GM23338 (cell line): ENCODE measurements at regions not wholly inside any gene's neighbourhood (a gene's known extent, or its start where the extent isn't known, plus 50 kb on each side); places are given as distances from the start of the nearest gene placed in this dataset.

Experiments used
- ATAC-seq: fragments of 200-7000 bp; cut with Tn5 transposase; 3 replicates; pipeline ENCODE4 v1.9.1; 2020
- DNase-seq: peaks from one replicate; pipeline ENCODE4 v3.0.0-alpha.2; 2015; ENCODE audit warnings: low spot score
- H2AFZ ChIP-seq: fragments of 200-600 bp; sonication (generic); 2 replicates; pipeline ENCODE4 v1.8.0; 2016; ENCODE audit warnings: antibody characterized with exemption, mild to moderate bottlenecking, moderate library complexity
- H3F3A ChIP-seq: fragments of 200-600 bp; sonication (generic); replicated peaks from 2 replicates; pipeline ENCODE4 v1.8.0; 2017; ENCODE audit warnings: antibody characterized with exemption, mixed run types, low read depth
- H3K27ac ChIP-seq: fragments of 200-600 bp; sonication (generic); 2 replicates; pipeline ENCODE4 v1.6.1; 2016; ENCODE audit warnings: low read depth
- H3K27me3 ChIP-seq: fragments of 200-600 bp; sonication (generic); 2 replicates; pipeline ENCODE4 v1.8.0; 2016; ENCODE audit warnings: mild to moderate bottlenecking, mixed run types, moderate library complexity; ENCODE audit not compliant: insufficient read depth
- H3K36me3 ChIP-seq: fragments of 200-600 bp; sonication (generic); 2 replicates; pipeline ENCODE4 v1.8.0; 2016; ENCODE audit warnings: mild to moderate bottlenecking; ENCODE audit not compliant: insufficient read depth
- H3K4me1 ChIP-seq: fragments of 200-600 bp; sonication (generic); 2 replicates; pipeline ENCODE4 v1.8.0; 2016; ENCODE audit warnings: mild to moderate bottlenecking, moderate library complexity; ENCODE audit not compliant: insufficient read depth
- H3K4me2 ChIP-seq: fragments of 200-600 bp; sonication (generic); 2 replicates; pipeline ENCODE4 v1.7.1; 2017; ENCODE audit warnings: mixed run types
- H3K4me3 ChIP-seq: fragments of 200-600 bp; sonication (generic); 2 replicates; pipeline ENCODE4 v1.6.1; 2016; ENCODE audit warnings: mixed run types
- H3K79me2 ChIP-seq: fragments of 200-600 bp; sonication (generic); replicated peaks from 2 replicates; pipeline ENCODE4 v1.8.0; 2017; ENCODE audit warnings: mild to moderate bottlenecking; ENCODE audit not compliant: insufficient read depth
- H3K9me2 ChIP-seq: fragments of 200-600 bp; sonication (generic); 2 replicates; pipeline ENCODE4 v1.8.0; 2017; ENCODE audit not compliant: insufficient read depth
- H4K20me1 ChIP-seq: fragments of 200-600 bp; sonication (generic); replicated peaks from 2 replicates; pipeline ENCODE4 v1.8.0; 2017; ENCODE audit warnings: mild to moderate bottlenecking; ENCODE audit not compliant: insufficient read depth
- H3K27ac Mint-ChIP-seq: 2 replicates; pipeline ENCODE4 v1.8.0; 2020; ENCODE audit warnings: inconsistent platforms, mild to moderate bottlenecking, moderate library complexity, mixed read lengths
- H3K27me3 Mint-ChIP-seq: 3 replicates; pipeline ENCODE4 v1.8.0; 2022; ENCODE audit warnings: low read depth, mild to moderate bottlenecking, moderate library complexity, mixed read lengths, inconsistent platforms; ENCODE audit not compliant: insufficient read depth, poor library complexity
- H3K36me3 Mint-ChIP-seq: 3 replicates; pipeline ENCODE4 v1.8.0; 2021; ENCODE audit warnings: low read depth, mild to moderate bottlenecking, inconsistent platforms, moderate library complexity, mixed read lengths
- H3K4me1 Mint-ChIP-seq: 3 replicates; pipeline ENCODE4 v1.8.0; 2020; ENCODE audit warnings: mild to moderate bottlenecking, inconsistent platforms, mixed read lengths
- H3K4me3 Mint-ChIP-seq: 3 replicates; pipeline ENCODE4 v1.8.0; 2021; ENCODE audit warnings: moderate library complexity, mild to moderate bottlenecking, inconsistent platforms, mixed read lengths
- H3K9me3 Mint-ChIP-seq: 3 replicates; pipeline ENCODE4 v1.8.0; 2020; ENCODE audit warnings: moderate library complexity, mild to moderate bottlenecking, inconsistent platforms, mixed read lengths
- CREB1 ChIP-seq: fragments of 250-450 bp; sonication (Bioruptor Pico); IDR thresholded peaks from 2 replicates; pipeline ENCODE4 v1.5.0; 2020; ENCODE audit warnings: low read depth, mild to moderate bottlenecking, moderate library complexity
- ETS1 ChIP-seq: IDR thresholded peaks from 2 replicates; pipeline ENCODE4 v1.6.1; 2016; ENCODE audit warnings: antibody characterized with exemption
- EZH2 ChIP-seq: fragments of 200-600 bp; sonication (generic); IDR thresholded peaks from one replicate; pipeline ENCODE4 v1.8.0; 2017; ENCODE audit warnings: antibody characterized with exemption, mild to moderate bottlenecking, low read depth; ENCODE audit not compliant: unreplicated experiment
- EZH2phosphoT487 ChIP-seq: fragments of 200-600 bp; sonication (generic); IDR thresholded peaks from one replicate; pipeline ENCODE4 v1.8.1; 2018; ENCODE audit warnings: antibody characterized with exemption; ENCODE audit not compliant: unreplicated experiment
- JUNB ChIP-seq: IDR thresholded peaks from one replicate; pipeline ENCODE4 v1.6.1; 2016; ENCODE audit warnings: antibody characterized with exemption; ENCODE audit not compliant: unreplicated experiment
- NANOG ChIP-seq: IDR thresholded peaks from 2 replicates; pipeline ENCODE4 v1.6.1; 2016; ENCODE audit warnings: antibody characterized with exemption, borderline replicate concordance
- POLR2AphosphoS5 ChIP-seq: IDR thresholded peaks from 2 replicates; pipeline ENCODE4 v1.6.1; 2016; ENCODE audit warnings: antibody characterized with exemption, low read depth
- REST ChIP-seq: IDR thresholded peaks from one replicate; pipeline ENCODE4 v1.6.1; 2018; ENCODE audit warnings: antibody characterized with exemption; ENCODE audit not compliant: unreplicated experiment
- STAT1 ChIP-seq: IDR thresholded peaks from one replicate; pipeline ENCODE4 v1.6.1; 2016; ENCODE audit warnings: antibody characterized with exemption; ENCODE audit not compliant: unreplicated experiment
- ZNF114 ChIP-seq: fragments of 250-450 bp; sonication (Bioruptor Pico); IDR thresholded peaks from 2 replicates; pipeline ENCODE4 v1.5.0; 2020; ENCODE audit warnings: mild to moderate bottlenecking, moderate library complexity
- ZNF331 ChIP-seq: fragments of 250-450 bp; sonication (Bioruptor Pico); IDR thresholded peaks from 2 replicates; pipeline ENCODE4 v1.5.0; 2020; ENCODE audit warnings: low read depth, mild to moderate bottlenecking, moderate library complexity
- TF ChIP-seq, protein P1 (sequence below), 2 experiments: fragments of 200-600 bp in 1 of 2; sonication (generic) in 1 of 2; conservative IDR thresholded peaks; 2 replicates each; pipeline versions ENCODE4 v1.5.1 to v1.6.1; 2016 to 2017; ENCODE audit warnings: antibody characterized with exemption in 2 of 2, low read depth in 2 of 2, mild to moderate bottlenecking in 2 of 2, moderate library complexity in 1 of 2
- TF ChIP-seq, protein P2 (sequence below): fragments of 250-450 bp; sonication (Bioruptor Pico); IDR thresholded peaks from 2 replicates; pipeline ENCODE4 v1.5.0; 2020; ENCODE audit warnings: mild to moderate bottlenecking, moderate library complexity

DNA sequence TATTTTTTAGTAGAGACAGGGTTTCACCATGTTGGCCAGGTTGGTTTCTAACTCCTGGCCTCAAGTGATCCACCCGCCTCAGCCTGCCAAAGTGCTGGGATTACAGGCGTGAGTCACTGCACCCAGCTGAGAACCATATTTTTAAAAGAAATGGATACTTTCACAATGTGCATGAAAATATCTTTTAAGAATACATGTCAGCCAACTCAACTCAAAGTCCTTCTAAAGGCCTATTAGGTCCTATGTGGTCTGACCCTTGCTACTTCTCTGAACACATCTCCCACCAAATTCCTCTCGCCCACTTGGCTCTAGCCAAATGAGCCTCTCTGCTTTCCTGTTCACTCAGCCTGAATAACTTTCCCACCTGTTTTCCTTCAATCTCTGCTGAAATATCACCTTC is 119.6 kb downstream of the MTX2 start:
- H3K4me3 Mint-ChIP-seq = no peak overlapping the region
- peaks cover 3% of the 10 kb centered on the region for H3K4me1 Mint-ChIP-seq
- no peaks in the 10 kb centered on the region for H3K9me2 ChIP-seq
- DNase-seq (no peak), ATAC-seq (no peak)
- no peak for TF ChIP-seq EZH2
- TF ChIP-seq, protein P1, sequence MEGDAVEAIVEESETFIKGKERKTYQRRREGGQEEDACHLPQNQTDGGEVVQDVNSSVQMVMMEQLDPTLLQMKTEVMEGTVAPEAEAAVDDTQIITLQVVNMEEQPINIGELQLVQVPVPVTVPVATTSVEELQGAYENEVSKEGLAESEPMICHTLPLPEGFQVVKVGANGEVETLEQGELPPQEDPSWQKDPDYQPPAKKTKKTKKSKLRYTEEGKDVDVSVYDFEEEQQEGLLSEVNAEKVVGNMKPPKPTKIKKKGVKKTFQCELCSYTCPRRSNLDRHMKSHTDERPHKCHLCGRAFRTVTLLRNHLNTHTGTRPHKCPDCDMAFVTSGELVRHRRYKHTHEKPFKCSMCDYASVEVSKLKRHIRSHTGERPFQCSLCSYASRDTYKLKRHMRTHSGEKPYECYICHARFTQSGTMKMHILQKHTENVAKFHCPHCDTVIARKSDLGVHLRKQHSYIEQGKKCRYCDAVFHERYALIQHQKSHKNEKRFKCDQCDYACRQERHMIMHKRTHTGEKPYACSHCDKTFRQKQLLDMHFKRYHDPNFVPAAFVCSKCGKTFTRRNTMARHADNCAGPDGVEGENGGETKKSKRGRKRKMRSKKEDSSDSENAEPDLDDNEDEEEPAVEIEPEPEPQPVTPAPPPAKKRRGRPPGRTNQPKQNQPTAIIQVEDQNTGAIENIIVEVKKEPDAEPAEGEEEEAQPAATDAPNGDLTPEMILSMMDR (conservative IDR thresholded peaks at IDR 0.05; ENCODE audit: low read depth in 2 of 2) = no peak
- no peak for TF ChIP-seq EZH2phosphoT487
- TF ChIP-seq REST = no peak
- TF ChIP-seq ETS1 = no peak
- TF ChIP-seq, protein P2, sequence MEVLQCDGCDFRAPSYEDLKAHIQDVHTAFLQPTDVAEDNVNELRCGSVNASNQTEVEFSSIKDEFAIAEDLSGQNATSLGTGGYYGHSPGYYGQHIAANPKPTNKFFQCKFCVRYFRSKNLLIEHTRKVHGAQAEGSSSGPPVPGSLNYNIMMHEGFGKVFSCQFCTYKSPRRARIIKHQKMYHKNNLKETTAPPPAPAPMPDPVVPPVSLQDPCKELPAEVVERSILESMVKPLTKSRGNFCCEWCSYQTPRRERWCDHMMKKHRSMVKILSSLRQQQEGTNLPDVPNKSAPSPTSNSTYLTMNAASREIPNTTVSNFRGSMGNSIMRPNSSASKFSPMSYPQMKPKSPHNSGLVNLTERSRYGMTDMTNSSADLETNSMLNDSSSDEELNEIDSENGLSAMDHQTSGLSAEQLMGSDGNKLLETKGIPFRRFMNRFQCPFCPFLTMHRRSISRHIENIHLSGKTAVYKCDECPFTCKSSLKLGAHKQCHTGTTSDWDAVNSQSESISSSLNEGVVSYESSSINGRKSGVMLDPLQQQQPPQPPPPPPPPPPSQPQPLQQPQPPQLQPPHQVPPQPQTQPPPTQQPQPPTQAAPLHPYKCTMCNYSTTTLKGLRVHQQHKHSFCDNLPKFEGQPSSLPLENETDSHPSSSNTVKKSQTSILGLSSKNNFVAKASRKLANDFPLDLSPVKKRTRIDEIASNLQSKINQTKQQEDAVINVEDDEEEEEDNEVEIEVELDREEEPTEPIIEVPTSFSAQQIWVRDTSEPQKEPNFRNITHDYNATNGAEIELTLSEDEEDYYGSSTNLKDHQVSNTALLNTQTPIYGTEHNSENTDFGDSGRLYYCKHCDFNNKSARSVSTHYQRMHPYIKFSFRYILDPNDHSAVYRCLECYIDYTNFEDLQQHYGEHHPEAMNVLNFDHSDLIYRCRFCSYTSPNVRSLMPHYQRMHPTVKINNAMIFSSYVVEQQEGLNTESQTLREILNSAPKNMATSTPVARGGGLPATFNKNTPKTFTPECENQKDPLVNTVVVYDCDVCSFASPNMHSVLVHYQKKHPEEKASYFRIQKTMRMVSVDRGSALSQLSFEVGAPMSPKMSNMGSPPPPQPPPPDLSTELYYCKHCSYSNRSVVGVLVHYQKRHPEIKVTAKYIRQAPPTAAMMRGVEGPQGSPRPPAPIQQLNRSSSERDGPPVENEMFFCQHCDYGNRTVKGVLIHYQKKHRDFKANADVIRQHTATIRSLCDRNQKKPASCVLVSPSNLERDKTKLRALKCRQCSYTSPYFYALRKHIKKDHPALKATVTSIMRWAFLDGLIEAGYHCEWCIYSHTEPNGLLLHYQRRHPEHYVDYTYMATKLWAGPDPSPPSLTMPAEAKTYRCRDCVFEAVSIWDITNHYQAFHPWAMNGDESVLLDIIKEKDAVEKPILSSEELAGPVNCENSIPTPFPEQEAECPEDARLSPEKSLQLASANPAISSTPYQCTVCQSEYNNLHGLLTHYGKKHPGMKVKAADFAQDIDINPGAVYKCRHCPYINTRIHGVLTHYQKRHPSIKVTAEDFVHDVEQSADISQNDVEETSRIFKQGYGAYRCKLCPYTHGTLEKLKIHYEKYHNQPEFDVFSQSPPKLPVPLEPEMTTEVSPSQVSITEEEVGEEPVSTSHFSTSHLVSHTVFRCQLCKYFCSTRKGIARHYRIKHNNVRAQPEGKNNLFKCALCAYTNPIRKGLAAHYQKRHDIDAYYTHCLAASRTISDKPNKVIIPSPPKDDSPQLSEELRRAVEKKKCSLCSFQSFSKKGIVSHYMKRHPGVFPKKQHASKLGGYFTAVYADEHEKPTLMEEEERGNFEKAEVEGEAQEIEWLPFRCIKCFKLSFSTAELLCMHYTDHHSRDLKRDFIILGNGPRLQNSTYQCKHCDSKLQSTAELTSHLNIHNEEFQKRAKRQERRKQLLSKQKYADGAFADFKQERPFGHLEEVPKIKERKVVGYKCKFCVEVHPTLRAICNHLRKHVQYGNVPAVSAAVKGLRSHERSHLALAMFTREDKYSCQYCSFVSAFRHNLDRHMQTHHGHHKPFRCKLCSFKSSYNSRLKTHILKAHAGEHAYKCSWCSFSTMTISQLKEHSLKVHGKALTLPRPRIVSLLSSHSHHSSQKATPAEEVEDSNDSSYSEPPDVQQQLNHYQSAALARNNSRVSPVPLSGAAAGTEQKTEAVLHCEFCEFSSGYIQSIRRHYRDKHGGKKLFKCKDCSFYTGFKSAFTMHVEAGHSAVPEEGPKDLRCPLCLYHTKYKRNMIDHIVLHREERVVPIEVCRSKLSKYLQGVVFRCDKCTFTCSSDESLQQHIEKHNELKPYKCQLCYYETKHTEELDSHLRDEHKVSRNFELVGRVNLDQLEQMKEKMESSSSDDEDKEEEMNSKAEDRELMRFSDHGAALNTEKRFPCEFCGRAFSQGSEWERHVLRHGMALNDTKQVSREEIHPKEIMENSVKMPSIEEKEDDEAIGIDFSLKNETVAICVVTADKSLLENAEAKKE (CRISPR knock-in tag) = no peak
- TF ChIP-seq JUNB = no peak
- TF ChIP-seq POLR2AphosphoS5 = no peak
- no peak for TF ChIP-seq ZNF114 (CRISPR knock-in tag)
- TF ChIP-seq STAT1 = no peak
- no peak for TF ChIP-seq NANOG
- no peak for TF ChIP-seq ZNF331
- TF ChIP-seq CREB1 (CRISPR knock-in tag) = no peak
- H3K79me2 ChIP-seq = no peaks in the 10 kb centered on the region
- no peak overlapping the region for H2AFZ ChIP-seq
- no peak overlapping the region for H3K4me2 ChIP-seq
- H3K27ac ChIP-seq = no peak overlapping the region
- H3K36me3 ChIP-seq = no peaks in the 10 kb centered on the region
- no peaks in the 10 kb centered on the region for H3F3A ChIP-seq
- H3K27me3 Mint-ChIP-seq = no peaks in the 10 kb centered on the region
- no peaks in the 10 kb centered on the region for H3K36me3 Mint-ChIP-seq
- no peaks in the 10 kb centered on the region for H4K20me1 ChIP-seq
- no peak overlapping the region for H3K27ac Mint-ChIP-seq
- H3K27me3 ChIP-seq = no peaks in the 10 kb centered on the region
- no peaks in the 10 kb centered on the region for H3K9me3 Mint-ChIP-seq
- no peak overlapping the region for H3K4me3 ChIP-seq
- H3K4me1 ChIP-seq = no peaks in the 10 kb centered on the region
